UCSD-AML1 (cell line): ENCODE measurements at regions not wholly inside any gene's neighbourhood (a gene's known extent, or its start where the extent isn't known, plus 50 kb on each side); places are given as distances from the start of the nearest gene placed in this dataset.
"Not testable (repeated sequence)": the region's sequence is repeated elsewhere in the genome, so short reads cannot be mapped to it uniquely, and the experiment has no call there.

ENCODE experiments used
- DNase-seq: peaks from one replicate; lab custom pipeline; 2025; ENCODE audit not compliant: unreplicated experiment; lab: John Stamatoyannopoulos, UW

- DNase-seq = no peak
Measured at GRCh38 chr1:30466026-30466425, 257.4 kb downstream of the MATN1 start.

GRCh38 chr1:30465096-30465495 is 258.3 kb downstream of the MATN1 start:
- DNase-seq = no peak

DNA sequence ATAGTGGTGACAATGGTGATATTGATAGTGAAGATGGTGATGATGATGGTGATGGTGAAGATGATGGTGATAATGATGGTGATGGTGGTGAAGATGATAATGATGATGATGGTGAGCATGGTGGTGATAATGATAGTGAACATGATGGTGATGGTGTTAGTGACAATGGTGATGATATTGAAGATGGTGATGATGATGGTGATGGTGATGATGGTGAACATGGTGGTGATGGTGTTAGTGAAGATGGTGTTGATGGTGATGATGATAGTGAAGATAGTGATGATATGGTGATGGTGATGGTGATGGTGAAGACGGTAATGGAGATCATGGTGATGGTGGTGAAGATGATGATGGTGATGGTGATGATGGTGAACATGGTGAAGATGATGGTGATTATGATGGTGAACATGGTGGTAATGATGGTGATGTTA is 259.2 kb downstream of the MATN1 start:
- DNase-seq = no peak

DNA sequence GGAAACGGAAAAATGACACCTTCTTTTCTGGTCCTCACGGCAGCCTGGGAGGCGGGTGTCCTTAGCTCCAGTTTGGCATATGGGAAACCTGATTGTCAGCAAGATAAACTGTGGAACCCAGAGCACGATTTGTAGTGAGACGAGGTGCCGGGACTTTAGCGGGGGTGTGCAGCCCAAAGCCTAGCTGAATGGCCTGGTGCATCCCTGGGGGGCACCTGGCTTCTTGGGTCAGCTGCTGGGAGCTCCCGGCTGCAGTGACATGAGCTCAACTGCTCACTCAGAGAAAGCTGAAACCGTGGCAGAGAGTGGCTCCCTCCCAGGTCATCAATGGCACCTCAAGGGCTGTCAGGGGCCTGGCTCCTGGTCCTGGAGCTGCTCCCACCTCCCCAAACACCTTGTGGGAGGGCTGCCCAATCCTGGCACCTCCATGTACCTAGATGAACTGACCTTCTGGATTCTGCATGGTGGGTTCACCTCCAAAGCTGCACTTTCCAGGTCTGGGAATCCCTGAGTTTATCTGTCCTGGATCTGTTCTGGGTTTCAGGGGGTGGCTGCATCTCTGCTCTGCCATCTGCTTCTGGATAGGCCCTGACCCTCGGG is 260.5 kb downstream of the MATN1 start:
- DNase-seq = no peak

- DNase-seq = no peak
Measured at GRCh38 chr1:30462166-30462565, 261.2 kb downstream of the MATN1 start.

- no peak for DNase-seq
Measured at GRCh38 chr1:30461640-30462039, 261.7 kb downstream of the MATN1 start.

GRCh38 chr1:30460661-30461060 is 262.7 kb downstream of the MATN1 start:
- DNase-seq = no peak

DNA sequence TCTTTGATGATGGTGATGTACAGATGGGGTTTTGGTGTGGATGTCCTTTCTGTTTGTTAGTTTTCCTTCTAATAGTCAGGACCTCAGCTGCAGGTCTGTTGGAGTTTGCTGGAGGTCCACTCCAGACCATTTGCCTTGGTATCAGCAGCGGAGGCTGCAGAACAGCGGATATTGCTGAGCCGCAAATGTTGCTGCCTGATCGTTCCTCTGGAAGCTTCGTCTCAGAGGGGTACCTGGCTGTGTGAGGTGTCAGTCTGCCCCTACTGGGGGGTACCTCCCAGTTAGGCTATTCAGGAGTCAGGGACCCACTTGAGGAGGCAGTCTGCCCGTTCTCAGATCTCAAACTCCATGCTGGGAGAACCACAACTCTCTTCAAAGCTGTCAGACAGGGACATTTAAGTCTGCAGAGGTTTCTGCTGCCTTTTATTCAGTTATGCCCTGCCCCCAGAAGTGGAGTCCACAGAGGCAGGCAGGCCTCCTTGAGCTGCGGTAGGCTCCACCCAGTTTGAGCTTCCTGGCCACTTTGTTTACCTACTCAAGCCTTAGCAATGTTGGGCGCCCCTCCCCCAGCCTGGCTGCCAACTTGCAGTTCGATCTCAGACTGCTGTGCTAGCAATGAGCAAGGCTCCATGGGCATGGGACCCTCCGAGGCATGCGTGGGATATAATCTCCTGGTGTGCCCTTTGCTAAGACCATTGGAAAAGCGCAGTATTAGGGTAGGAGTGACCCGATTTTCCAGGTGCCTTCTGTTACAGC is 264.5 kb downstream of the MATN1 start:
- DNase-seq = not testable (repeated sequence)

GRCh38 chr1:30452925-30453324 is 270.5 kb downstream of the MATN1 start:
- DNase-seq = no peak

DNA sequence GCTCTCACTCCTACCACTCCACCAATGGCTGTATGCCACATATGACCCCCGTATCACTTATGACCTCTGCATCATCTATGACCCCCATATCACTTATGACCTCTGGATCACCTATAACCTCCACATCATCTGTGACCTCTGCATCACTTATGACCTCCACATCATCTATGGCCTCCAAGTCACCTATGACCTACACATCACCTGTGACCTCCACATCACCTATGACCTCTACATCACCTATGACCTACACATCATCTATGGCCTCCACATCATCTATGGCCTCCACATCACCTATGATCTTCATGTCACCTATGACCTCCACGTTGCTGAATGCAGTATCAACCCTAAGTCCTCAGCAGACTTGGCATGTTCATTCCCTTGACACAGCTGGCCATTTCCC is 271.2 kb downstream of the MATN1 start:
- no peak for DNase-seq

GRCh38 chr1:30451532-30452125 is 271.8 kb downstream of the MATN1 start:
- DNase-seq = no peak

DNA sequence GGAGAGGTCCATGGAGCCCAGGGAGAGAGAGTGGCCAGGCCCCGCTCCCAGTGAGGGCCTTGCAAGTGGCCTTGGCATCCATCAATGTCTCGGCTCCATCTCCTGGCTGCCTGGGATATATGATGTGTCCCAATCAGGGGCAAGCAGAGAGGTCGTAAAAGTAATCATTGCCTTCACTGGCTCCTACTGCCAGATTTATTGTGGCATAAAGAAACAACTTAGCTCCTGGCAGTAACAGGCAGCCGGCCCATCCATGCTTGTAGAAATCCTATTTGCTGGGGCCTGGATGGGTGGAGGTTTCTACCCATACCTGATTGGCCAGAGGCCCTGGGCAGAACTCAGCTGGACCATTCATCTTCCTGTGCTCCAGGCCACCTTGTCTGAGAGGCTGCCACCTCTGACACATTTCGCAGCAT is 272.6 kb downstream of the MATN1 start:
- DNase-seq = no peak

DNA sequence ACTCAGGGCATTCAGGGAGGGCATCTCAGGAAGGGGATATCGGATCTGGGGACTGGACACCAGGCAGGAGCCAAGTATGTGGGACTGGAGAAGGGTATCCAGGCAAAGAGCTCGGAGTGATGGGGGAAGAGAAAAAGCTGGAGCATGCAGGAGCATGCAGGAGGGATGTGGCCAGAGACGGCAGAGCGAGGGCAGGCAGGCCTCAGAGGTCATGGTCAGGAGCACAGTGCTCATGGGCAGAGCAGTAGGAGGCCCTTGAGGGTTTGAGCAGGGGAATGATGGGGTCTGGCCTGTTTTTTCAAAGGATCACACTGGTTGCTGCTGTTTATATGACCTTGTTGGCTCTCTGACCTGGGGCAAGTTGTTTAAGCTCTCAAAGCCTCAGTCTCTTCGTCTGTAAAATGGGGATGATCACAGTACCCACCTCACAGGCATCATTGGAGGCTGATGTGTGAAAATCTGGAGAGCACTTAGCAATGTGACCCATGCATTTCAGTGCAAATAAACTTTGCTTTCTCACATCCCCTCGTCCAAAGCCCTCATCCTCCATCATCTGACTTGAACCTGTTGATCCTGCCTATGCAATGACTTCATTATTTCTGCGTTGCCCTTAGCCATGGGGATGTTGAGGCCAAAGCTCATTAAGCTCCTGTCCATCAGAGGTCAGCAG is 273.1 kb downstream of the MATN1 start:
- no peak for DNase-seq

- no peak for DNase-seq
Measured at GRCh38 chr1:30449428-30450147, 273.8 kb downstream of the MATN1 start.

- no peak for DNase-seq
Measured at GRCh38 chr1:30449003-30449402, 274.4 kb downstream of the MATN1 start.

- no peak for DNase-seq
Measured at GRCh38 chr1:30447701-30448100, 275.7 kb downstream of the MATN1 start.

DNA sequence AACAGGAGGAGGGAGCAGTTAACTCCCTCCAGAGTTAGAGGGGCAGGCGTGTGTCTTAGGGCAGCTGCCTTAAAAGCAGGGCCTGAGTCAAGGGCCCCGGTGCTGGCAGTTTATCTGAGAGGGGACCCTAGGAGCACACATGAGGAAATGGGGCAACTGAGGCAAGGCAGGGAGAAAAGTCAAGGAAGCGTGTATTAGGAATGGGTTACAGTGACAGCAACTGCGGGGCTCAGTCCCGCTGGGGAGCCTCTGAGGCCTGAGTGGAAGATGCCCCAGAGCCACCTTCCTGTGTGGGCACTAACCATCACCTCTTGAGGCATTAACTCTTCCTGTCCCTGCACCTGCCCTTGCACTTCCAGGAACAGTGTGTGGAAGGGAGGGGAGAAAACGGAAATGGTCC is 276.3 kb downstream of the MATN1 start:
- no peak for DNase-seq

- no peak for DNase-seq
Measured at GRCh38 chr1:30446508-30446907, 276.9 kb downstream of the MATN1 start.

DNA sequence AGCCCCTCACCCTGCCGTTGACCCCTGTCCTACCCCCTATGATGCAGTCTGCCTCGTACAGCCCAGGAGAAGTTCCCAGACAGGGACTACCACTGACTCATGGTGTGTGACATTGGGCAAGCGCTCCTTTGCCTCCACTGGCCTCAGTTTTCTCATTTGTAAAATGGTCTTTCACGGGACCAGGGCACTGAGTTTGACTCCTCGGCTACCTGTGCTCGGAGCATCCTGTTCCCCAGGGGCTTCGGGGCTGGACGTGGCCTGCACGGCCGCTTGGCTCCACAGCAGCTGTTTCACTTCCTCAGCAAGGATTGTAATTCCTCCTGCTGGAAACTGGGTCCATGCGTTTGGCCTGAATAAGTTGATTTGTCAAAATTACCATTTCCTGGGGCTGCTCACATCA is 277.3 kb downstream of the MATN1 start:
- no peak for DNase-seq

DNA sequence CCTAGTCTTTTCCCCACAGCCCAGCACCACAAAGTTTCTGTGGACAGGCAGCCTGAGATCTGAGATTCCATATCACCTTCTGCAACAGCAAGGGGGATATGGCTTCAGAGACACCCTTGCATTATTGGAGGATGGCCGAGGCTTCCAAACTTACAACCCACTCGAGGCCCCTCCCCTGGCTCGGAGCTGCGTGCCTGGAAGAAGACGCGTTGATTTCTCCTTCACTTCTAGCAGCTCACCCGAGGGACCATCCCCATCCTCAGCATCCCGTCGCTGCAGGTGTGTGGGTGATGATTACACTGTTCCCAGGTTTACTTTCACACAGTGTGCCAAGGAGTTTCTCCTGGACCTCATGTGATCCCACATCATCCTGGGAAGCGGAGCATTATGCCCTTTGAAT is 277.9 kb downstream of the MATN1 start:
- DNase-seq = no peak

GRCh38 chr1:30444850-30445249 is 278.5 kb downstream of the MATN1 start:
- no peak for DNase-seq
